IPS DF 19.7 (cell line): ENCODE measurements at regions not wholly inside any gene's neighbourhood (a gene's known extent, or its start where the extent isn't known, plus 50 kb on each side); places are given as distances from the start of the nearest gene placed in this dataset.

Experiments
- DNase-seq: peaks from one replicate; pipeline ENCODE4 v3.0.0-alpha.2; 2013; ENCODE audit warnings: low read depth, low spot score

DNA sequence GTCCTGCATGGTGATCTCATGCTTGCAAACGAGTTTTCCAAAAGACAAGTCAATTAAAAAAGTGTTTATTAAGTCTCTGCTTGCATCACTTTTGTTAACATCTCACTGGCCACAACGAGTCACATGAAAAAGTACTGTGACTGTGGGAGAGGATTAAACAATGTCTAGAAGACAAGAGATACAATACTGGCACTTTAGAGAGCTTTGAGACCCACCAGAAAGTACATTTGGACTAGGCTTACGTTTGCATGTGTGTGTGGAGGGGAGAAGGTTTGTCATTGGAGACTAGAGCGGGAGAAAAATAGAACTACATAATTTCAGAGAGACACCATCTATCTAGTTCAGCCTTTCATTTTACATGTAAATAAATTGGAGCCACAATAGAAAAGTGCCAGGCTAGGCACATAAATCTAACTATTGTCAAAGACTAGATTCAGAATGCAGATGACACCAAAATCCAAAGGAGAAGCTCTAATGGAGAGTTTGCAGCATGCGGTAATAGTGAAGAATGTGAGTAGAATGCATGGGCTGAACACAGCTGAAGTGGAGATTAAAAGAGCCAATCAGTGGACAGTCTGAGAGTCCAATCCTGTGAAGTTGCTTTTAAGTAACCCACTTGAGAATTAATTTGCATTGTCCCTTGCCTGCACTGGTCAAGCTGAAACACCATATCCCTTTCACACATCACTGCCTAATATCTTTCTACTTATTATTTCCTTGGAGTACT lies 977.4 kb upstream of the FAT3 start:
- DNase-seq, result no peak

DNA sequence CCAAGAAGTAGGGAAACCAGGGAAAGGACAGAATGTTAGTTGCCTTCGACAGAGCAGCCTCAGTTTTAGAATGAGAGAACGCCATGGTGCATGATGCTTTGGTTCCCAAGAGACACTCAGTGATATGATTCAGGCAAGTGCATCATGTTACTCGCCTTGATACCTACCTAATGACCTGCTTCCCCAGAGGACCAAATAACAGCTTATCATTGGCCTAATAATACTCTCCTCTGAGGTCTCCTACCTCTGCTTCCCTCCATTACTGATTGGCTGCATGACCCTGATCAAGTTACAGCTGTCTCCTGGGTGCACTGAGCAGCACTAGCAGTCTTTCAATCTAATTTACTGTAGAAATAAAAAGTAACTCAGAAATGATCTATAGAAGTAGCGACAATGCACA lies 979.7 kb upstream of the FAT3 start:
- DNase-seq, result no peak

DNA sequence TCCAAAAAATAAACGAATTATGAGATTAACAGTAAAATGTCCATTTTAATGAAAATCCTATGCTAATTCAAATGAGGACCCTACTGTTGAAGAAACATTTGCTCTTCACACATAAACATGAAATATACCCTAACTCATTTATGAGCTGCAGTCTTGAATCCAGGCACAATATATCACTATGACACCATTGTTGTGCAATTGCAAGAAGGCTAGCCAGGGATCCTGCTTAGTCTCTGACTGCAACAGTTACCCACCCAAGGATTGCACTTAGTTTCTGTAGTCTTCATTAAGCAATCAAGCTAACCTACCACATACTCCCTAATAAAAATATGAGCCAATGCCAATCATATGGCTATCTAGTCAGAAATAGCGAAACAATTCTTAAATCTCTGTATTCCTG lies 981.0 kb upstream of the FAT3 start:
- no peak for DNase-seq

DNA sequence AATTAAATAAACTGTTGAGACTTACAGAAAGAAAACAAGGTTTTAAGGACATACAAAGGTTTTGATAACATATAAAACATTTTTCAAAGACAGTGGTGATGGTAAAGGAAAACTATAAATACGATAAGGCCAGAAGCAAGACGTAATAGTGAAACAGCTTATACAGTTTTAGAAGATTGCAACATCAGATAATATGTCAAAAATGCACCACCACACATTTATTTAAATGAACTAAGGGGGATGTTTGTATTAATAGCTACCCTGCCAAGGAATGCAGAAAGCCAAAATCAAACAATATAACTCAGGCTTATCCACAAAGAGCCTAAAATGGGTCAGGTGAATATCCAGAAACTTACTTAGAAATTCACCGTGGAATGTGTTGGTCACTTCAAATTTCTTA lies 981.6 kb upstream of the FAT3 start:
- DNase-seq, result no peak

DNA sequence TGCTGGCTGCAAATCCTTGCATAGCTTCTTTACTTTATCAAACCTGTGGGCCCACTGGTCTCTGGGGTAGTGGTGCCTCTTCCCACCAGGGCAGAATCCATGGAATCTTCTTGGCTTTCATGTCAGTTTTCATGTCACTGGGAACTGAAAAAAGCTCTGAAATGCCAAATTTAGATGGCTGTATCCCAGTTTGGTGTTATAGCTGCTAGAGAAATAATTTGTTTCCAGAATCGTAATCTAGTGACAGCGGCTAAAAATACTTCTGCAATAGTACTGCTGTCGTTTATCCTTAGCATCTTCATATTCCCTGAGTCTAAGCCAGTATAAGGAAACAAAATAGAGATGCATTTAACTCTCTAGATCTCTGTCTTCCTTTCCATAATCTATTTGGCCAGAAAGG lies 983.4 kb upstream of the FAT3 start:
- no peak for DNase-seq

DNA sequence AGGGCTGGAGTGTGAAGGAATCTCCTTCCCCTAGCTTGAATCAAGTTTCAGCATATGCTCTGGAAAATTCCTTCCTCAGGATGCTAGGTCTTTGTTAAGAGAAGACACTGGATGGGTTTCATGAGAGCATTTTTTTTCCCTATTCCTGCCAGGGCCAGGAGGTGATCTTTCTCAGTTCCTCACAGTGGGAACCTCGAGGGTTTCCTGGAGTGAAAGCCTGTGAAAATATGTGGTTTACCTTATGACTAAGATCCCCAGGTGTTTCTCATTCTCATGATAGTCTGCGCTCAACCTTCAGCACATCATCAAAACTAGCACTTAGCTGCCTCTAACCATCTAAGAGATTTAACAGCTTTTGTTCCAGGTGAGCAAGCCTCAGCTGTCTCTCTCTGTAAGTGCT lies 985.3 kb upstream of the FAT3 start:
- DNase-seq, result peak; percentile 30

DNA sequence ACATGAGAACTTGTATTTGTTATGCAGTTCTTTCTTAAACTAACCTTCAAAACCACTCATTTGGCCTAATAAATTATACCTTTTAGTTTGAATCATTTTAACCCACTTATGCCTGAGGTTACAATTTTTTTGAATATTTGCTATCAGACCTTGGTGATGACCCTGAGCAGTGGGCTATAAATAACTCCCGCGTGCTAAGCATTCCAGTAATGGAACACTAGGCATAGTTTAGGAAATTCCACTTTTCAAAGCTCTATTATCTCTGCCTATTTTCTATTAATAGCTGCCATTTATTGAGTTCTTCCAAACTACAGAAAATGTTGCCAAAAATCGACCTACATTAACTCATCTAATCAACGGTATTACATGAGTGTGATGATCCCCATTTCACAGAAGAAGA lies 993.4 kb upstream of the FAT3 start:
- DNase-seq, result no peak

DNA sequence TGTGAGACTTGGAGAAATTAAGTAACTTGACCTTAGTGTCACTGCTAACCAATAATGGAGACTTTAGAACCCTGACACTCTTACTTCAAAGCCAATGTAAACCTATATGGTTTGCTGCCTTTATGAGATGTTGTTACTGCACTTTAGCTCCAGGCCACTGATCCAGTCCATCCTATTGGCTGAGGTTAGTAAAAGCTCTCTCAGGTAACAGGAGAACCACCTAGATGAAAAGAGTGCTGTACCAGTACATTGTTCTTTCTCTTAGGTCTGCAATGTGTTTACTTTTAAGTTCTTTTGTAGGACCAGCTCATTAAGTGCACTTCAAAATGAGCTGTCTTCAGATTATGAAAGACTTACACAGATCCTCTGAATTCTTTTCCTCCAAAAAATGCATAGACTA lies 994.0 kb upstream of the FAT3 start:
- DNase-seq, result no peak

DNA sequence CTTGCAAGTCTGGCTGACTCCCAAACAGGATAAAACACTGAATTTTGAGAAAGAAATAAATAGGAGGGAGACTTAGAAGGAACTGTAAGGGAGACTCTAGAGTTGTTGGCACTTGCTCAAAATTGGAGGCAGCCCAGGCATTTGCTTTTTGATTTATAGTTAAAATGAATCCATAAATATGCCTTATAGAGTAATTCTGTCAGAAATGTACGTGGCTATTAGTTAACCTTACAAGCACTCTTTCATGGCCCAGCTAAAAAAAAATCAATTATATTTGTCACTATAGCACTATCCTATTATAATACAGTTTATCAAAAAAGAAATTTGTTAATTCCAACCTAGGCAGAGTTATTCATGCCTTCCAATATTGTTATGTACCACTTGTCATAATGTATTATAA lies 1000.0 kb upstream of the CHORDC1 start:
- DNase-seq, result no peak

DNA sequence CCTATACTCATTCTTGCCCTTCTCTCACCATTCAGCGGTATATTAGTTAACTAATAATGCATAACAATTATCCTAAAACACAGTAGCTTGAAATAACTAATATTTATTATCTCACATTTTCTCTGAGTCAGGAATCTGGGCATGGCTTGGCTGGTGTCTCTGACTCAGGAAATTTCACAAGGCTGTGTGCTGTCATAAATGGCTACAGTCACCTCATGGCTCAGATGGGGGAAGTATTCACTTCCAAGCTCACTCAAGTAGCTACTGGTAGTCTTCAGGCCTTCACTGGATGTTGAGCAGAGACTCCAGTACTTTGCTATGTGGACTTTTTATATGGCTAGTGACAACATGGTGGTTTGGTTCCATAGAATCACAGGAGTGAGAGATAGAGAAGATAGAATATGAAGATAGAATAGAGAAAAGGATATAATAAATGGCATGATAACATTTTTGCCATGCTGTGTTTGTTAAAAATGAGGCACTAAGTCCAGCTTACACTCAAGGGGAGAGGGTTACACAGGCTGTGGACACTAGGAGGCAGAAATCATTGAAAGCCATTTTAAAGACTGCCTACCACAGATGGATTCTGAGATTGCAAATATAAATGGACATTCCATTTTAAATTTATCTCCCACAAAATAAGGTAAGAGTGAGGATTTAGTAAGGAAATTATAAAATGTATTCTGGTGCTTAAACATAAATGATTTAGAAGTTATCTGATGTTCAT lies 997.8 kb upstream of the CHORDC1 start:
- no peak for DNase-seq

DNA sequence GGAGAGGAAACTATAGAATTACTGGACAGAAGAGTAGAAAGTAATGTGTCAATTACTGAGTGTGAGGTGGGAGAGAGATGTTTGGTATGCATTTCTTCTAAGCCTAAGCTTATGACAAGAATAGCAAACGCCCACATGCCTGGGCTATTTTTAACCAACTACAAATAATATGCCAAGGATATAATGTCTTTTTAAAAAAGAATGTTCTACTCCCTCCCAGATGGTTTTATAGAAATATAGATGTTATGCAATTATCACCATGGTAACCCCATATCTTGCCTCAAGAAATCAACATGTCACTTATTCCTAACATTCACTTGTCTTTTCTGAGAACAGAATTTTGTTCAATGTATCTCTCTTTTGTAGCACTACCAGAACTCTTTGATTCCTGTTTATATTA lies 996.7 kb upstream of the CHORDC1 start:
- no peak for DNase-seq

DNA sequence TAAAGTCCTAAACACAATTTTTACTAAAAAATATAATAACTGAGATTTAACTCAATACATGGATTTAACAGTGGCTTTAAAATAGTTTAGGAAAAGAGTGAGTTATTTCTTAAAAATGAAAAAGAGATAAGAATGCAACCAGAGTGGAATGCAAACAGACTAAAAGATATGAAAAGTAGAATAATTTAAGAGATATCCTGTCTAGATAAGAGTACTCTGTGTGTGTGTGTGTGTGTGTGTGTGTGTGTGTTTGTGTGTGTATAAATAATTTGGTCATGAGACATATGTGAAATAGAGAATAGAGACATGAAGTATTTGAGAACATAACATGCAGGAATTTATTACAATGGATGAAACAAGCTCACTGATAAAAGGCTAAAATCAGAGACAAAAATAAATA lies 986.9 kb upstream of the CHORDC1 start:
- no peak for DNase-seq

DNA sequence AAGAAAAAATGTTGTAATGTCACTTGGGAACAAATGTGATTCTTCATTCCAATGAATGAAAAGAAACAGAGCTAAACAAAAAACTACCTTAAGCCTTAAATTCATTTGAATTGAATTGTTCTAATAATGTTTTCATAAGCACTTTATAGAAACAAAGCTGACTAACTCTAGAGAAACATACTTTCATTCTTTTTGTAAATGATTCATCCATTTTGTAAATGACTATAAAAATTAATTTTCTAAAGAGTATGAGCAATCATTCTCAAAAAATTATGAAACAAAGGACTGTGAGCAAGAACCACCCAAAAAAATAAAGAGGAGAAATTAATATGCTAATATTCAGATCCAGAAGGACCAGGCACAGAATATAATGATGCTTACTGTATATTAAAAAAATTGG lies 986.5 kb upstream of the CHORDC1 start:
- no peak for DNase-seq

DNA sequence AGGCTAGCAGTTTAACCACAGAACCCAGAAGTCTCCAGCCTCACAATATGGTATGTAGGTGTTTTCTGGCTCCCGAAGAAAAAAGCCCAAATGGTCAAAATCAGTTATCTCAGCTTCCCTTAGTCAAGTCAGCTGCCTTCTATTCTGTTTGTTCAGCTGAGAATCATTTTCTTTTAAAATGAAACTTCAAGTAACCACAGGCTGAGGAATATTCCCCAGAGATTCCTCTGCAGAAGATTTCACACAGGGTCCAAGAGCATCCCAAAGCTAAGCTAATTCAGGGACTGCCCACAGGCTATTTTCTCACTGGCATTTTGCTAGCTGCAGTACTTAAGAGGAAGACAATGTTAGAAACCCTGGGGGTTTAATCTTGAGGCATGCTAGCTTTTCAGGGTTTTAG lies 977.0 kb upstream of the CHORDC1 start:
- DNase-seq, result no peak

DNA sequence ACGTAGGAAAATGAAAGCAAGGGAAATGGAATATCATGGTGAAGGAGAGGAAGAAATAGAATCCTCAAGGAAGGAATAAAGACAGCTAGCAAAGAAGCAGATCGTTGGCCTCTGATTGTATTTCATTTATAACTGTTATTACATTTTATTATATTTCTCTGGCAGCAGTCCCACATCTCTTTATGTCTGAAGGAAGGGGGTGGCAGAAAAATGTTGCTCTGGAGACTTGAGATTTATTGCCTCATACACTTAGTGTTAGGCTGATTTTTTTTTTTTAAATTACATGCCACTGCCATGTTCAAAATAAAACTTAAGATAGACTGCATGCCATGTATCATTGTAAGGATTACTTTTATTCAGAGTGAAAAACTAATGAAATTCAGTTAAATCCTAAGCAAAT lies 971.7 kb upstream of the CHORDC1 start:
- no peak for DNase-seq

DNA sequence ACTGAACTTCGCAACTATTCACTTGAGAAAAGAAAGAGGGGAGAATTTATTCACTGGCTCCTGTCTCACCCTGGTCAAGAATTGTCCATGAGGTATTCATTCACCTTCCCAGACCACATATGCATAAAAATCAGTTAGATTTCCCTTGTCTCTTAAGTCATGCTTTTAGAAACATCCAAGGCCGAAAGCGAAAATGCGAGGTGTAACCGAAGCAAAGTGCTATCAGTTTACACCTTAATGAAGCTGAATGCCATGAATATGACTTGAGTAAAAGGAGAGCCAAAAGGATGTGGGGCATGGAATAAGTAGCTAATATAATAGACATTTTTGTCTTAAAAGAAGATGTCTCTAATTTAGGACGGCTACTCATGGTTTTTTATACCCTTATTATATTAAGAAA lies 965.6 kb upstream of the CHORDC1 start:
- DNase-seq, result no peak

DNA sequence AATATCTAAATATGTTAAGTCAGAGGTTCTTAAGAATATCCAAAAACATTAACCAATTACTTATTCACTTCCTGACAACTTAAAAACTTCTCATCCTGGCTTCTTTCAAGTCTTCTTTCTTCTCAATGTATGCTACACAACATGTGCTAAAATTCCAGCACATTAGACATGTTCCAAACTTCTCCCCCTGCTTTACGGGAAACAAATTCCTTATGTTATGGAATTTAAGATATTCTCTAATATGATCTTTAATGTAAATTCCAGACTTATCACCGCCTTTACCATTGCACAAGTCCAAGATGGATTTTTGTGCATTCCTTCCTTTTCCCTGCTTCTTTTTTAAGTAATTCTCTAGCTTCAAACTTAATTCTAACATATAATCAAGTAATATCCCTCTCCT lies 964.5 kb upstream of the CHORDC1 start:
- no peak for DNase-seq

DNA sequence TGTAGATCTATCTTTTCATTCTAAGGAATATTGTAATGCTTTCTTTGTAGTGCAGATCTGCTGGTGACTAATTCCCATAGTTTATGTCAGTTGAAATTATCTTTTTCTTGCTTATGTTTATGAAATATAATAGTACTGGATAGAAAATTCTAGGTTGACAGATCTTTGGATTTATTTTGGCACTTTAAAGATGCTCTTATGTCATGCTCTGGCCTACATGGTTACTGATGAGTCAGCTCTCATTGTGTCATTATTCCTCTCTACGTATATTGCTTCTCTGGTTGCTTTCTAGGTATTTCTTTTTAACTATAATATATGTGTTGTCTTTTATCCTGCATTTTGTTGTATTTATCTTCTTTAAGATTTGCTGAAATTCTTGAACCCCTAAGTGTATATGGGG lies 955.5 kb upstream of the CHORDC1 start:
- no peak for DNase-seq

DNA sequence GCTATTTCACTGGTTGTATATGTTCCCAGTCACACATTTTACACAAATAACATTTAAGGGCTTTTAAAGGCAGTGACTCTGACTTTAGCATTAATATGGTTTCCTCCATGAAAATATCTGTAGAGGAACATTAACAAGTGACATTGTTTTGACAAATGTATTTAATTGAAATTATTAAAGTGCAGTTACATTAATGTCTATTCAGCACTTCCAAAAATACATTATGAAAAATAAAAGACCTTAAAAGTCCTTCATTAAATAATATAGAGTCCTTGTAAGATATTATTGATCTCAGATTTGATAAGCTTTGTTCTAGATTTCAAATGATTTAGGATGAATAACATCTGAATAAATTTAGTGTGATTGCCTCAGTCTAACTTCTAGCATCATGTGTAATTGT lies 951.9 kb upstream of the CHORDC1 start:
- DNase-seq, result no peak

DNA sequence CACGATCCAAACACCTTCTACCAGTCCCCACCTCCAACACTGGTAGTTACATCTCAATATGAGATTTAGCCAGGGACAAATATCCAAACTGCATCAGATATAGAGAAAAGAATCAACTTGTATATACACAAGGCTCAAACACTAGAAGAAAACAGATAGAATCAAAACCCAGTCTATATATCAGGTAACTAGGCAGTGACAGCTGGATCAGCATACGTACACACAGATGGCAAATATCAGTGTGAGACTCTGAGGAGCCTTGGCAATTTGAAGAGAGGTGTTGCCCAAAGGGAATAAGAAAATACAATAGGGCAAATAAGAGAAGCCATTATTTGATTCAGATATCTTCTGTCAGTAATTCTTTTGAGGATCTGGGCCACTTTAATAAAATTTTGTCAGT lies 951.3 kb upstream of the CHORDC1 start:
- no peak for DNase-seq

DNA sequence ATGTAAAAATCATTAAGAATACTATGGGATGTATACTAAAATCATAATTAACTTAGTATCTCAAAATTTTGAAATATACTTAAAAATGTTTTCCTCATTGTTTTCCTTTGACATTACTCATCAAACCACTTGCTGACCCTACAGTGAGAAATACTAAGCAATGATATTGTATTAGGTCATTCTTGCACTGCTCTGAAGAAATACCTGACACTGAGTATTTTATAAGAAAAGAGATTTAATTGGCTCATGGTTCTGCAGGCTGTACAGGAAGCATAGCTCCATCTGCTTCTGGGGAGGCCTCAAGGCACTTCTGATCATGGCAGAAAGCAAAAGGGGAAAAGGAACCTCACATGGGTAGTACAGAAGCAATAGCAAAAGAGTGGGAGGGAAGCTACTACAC lies 950.9 kb upstream of the CHORDC1 start:
- no peak for DNase-seq

DNA sequence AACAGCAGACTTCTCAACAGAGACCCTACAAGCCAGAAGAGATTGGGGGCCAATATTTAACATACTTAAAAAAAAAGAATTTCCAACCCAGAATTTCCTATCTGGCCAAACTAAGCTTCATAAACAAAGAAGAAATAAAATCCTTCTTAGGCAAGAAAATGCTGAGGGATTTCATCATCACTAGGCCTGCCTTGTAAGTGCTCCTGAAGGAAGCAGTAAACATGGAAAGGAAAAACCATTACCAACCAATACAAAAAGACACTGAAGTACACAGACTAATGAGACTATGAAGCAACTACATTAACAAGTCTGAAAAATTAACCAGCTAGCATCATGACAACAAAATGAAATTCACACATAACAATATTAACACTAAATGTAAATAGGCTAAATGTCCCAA lies 947.9 kb upstream of the CHORDC1 start:
- DNase-seq, result no peak

DNA sequence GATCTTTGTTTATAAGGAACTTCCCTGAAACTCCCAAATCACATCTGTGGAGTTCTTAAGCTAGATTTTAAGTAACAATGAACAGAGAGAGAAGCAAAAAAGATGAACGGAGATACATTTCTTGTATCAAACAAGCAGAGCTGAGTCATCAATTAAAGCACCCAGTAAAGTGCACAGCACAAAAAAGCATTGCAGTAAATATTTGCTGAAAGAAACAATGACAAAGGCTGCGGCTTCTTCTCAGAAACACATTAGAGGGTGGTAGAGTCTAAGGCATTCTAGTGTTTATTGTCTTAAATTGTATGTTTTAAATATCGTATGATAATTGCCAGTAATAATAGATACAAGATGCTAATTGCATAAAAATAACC lies 941.6 kb upstream of the CHORDC1 start:
- no peak for DNase-seq
